SKM-1 (cell line): ENCODE measurements at regions not wholly inside any gene's neighbourhood (a gene's known extent, or its start where the extent isn't known, plus 50 kb on each side); places are given as distances from the start of the nearest gene placed in this dataset.

ENCODE experiments used
- DNase-seq: peaks from one replicate; lab custom pipeline; 2025; ENCODE audit not compliant: unreplicated experiment; lab: John Stamatoyannopoulos, UW

DNA sequence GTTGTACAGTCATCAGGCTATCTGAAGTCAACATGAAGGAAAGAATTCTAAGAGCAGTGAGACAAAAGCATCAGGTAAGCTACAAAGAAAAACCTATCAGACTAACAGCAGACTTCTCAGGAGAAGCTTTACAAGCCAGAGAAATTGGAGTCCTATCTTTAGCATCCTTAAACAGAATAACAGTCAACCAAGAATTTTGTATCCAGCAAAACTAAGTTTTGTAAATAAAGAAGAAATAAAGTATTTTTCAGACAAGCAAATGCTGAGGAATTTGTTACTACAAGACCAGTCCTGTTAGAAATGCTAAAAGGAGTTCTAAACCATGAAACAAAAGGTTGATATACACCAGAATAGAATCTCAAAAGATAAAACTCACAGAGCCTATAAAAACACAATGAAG lies 501.2 kb downstream of the ZNF608 start:
- DNase-seq = no peak

DNA sequence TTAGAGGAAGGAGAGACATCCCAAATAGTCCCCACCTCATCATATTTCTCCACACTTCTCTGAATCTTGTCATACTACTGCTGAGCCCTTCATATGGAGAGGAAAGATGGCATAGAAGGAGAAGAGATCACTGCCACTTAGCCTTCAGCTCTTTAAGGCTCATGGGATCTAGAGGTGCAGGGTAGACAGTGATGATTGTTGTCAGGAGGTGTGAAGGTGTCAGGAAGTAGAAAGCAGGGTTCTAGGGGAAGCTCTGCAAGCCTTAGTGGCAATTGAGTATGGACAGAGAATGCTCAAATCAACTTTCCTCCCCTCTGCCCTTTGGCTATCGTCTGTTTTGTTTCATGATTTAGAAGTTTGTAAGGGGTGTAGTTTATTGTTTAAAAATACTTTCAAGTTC lies 505.7 kb downstream of the ZNF608 start:
- no peak for DNase-seq

DNA sequence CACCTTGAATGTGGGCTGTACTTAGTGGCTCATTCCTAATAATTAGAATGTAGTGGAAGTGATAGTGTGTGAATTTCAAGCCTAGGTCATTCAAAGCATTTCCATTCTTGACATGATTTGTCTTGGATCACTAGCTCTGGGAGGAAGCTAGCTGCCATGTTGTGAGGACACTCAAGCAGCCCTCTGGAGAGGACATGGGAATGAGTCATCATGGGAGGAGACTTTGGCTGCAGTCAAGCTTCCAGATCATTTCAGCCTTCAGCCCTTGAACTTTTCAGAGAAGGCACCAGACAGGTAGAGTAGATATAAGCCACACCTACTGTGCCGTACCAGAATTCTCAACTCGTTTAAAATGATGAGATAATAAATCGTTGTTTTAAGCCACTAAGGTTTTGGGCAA lies 506.9 kb downstream of the ZNF608 start:
- DNase-seq = no peak

DNA sequence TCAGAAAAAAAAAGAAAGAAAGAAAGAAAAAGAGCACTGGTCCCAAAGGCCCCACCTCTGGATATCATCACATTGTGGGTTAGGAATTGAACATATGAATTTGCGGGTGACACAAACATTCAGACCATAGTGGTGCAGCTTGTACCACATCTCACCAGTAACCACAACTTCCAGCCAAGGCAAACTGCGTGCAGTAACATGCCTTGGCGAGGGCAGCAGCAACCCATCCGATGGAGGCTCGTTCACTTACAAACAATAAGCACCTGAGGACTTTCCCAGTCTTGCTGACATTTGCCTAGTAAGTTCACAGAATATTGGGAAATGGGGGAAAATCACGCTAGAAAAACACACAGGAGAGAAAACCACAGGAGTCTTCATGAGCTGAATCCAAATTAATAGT lies 508.1 kb downstream of the ZNF608 start:
- no peak for DNase-seq

DNA sequence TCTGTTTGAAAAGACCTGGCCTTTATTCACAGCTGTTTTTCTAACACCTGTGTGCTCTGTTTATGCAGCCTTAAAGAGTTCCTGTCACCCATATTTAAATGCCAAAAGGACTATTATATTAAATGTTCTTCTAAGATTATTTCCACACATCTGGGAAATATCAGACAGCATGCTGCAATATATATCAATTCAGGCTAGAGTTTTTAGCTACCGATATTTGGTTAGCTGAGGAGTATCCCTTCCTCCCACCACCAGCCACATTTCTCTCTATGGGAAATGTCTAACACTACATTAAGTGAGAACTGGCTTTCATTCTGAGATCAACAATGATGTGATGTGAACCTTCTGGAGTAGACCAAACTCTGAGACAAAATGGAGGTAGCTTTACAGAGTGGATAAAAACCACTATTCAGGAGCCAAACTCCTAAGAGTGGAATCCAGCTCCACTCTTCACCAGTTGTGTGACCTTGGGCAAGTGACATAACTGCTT lies 509.2 kb downstream of the ZNF608 start:
- DNase-seq = no peak

DNA sequence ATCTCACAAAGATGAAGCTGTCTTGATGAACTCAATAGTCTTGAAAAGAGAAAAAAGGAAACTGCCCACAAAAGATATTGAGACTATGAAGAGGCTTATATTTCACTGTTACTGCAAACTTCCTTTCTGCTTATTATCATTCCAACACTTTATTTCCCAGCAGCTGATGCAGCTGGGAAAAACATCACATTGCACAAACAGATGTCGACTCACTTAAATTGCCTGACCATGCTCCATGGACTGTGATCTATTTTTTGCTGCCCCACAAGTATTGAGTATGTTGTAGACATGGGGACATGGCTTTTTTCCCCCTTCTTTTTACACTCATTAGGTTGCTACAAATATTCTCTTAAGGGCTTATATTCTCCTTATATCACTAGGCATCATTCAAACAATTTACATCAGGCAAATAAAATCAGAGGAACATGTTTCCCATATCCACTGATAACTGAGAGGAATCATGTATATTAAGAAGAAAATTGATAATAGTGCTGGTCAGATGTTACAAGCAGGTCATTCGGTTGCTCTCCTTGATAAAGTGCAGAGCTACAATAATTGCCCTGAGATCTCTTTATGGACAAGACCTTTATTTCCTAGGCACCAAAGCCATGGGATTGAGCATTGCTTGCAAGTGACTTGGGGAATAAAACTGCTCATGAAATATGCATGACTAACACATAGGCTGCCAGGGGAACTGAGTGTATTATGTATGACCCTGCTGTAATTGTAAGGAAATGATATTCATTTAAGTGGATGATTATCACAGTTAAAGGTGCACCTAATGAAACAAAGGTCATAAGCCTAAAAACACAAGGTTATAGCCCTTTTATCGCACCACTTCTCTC lies 509.9 kb downstream of the ZNF608 start:
- no peak for DNase-seq

DNA sequence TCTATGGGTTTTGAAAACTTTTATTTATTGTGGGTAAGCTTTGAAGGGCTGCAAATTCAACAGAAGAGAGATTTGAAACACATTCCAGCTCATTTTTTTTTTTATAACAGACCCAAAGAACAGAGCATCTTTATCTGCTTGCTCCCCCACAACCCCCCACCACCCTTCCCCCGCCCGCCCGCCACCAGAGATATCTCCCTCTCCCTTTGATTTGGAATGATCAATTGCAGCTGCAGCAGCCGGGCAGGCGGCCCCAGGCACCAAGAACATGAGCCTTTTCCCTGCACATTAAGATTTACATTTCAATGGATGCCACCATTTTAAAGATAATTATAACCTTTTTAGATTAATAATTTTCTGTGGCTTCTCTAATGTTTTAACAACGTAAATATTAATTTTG lies 510.9 kb downstream of the ZNF608 start:
- DNase-seq = no peak

DNA sequence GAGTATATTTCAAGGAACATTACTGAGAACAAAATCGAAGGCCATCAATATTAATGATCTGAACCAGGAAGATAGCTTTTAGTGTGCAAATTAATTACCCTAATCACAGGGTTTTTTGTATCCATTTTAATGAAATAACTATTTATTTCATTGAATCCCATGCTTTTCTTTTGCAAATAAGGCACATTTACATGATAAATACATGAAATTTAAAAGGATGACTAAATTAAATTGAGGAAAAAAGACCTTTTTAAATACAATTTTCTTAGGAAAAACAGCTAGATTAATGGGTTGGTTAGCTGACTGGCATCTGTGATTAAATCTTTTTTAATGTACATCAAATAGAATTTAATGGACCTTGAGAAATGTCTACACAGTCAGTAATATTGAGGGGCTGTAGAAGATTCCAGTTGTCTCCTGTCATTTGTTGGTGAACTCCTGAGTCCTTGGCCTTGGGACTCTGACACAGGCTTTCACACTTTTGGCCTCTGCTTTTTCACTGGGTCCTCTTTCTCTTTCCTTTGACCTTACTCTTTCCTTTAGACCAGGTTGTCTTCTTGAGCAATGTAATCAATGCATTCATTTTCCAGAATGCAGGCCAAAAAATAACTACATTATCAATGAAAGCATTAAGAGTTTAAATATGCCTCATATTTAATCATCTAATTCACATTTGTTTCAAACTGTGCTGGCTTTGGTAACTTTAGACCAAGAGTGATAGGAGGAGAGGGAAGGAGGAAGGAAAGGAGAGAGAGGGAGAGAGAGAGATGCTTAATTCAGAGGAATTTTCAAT lies 511.5 kb downstream of the ZNF608 start:
- no peak for DNase-seq

DNA sequence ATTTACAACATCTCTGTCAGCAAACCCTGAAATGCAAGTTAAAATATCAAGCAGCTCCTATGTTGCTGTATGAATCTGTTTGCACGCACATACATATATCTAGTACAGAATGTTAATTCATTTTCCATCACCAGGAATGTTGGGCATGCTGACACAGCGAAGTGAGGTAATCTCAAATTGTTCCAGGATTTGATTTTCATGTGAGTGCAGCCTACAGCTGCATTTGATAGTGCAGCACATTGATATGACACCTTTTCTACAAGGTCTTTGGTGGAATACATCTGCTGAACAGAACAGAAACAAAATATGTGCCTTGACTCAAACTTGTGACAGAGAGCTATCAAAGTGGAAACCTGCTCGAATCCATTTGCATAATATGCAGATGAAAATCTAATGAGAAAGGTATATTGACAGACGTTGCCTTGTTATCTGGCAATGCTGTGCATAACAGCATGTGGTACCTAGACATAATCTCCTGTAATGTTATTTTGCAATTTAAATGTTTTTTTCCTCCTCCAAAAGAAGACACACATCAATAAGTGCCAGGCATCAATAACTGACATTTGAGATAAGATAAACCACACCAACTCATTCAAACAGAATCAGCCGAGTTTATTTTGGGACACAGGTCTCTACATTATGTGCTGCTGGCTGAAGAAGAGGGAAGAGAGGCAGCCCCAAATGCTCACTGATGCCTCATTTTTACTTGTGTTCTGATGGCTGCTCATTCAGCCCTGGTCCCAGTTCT lies 512.2 kb downstream of the ZNF608 start:
- DNase-seq = no peak

DNA sequence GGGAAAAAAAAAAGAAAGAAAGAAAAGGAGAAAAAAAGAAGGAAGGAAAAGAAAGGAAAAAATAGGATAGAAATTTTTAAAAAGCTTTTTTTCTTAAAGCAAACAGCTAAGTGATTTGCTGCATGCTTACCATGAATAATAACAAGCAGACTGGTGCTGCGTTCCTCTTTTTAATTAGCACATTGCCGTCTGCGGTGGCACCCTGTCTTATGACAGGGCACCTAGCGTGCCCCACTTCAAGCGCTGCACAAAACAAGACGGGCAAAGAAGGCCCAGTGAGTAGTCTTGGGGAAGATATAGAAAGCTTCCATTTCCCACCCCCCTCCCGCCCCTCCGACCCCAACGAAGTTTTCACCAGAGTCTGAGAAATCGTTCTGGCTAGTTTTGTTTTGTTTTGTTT lies 513.9 kb downstream of the ZNF608 start:
- no peak for DNase-seq

DNA sequence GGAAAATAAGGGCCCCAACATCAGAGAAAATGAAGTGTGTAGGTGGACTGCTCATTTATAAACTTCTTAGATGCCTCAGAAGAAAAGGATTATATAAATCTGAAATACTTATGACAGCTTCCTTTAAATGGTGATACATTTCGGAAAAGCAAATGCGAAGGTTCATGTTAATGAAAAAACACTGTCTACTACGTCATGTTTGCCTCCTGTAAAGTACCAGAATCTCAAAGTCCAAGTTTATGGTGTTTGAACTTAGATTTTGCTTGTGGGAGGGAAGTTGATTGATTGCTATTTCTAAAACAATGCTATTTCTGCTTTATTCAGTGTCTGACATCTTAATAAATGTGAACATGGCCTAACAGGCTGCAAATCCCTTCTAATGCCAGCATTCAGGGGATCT lies 514.6 kb downstream of the ZNF608 start:
- no peak for DNase-seq

DNA sequence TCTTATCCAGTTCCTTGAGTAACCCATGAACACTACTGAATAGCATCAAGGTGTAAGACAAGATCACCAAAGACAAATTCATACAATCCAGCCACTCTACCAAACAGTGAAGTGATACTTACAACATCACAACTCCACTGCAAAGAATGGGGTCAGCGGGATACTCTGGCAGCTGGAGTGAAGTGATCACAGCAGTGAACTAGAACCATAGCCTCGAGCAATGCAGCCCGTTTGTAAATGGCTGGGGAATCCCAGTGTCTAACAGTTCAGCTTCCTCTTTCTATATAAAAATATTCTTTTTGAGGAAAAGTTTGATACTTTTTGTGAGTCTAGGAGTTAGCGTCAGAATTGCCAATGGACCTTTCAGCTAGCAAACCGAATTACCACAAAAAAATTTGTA lies 515.2 kb downstream of the ZNF608 start:
- no peak for DNase-seq

DNA sequence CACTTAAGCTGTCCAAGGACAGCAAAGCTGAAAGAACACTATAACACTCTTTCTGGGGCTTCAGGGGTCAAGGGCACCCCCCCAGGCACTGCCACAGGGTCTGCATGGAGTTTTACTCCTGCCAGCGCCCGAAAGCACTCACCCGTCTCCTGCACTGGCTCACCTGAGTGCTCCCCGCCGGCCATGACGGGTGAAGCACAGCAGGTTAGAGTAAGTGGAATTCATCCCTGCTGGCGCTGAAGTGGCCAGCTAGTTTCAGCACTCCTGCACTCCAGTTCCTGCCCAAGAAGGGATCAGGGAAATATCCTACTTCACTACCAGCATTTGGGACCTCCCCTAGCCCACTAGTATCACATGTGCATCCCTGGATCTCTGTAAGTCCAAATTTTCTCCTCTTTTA lies 516.0 kb downstream of the ZNF608 start:
- DNase-seq = no peak

DNA sequence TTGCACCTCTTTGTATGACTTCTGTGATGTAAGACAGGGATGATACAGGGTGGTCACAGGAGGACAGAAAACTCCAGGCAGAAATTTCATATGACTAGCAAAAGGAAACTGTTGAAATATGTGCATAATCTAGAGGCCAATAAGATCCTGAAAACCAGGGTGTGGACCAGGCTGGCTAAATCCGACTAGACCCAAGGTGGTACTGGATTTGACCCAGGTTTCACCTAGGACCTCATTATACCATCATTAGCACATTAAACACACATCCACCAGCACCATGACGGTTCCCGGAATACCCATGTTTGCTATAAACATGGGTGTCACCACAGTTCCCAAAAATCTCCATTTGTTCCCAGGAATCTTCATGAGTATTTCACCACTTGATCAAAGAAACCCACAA lies 517.1 kb downstream of the ZNF608 start:
- DNase-seq = no peak

DNA sequence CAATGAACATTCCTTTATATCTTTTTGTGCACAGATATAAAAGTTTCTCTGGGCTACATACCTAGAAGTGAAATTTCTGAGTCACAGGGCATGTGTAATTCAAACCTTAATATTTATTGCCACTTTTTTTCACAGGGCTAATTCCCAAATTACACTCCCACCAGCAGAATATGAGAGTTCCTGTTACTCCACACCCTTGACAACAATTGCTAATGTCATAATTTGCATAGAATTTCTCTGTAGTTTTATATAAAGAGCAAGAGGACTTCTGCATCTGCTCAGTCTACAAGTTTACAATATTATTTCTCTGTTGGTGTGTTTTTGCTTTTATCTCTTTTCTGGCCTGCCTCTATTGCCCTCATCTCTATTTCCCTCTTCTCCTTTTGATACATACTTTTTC lies 518.5 kb downstream of the ZNF608 start:
- no peak for DNase-seq

DNA sequence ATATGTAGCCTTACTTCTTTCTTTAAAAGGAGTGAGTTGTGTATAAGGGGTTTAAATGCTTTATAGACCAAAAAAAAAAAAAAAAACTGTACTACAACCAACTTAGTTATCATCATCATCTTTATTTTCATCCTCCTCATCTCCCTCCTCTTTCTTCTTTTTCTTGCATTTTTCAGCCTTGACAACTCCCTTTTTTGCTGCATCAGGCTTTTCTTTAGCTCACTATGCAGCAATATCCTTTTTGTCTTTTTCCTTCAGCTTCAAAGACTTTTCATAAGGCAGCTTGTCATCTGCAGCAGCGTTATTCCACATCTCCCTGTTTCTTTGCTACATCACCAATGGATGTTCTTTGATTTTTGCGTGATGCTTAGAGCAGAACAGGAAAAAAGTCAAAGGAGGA lies 526.0 kb downstream of the ZNF608 start:
- DNase-seq = no peak

DNA sequence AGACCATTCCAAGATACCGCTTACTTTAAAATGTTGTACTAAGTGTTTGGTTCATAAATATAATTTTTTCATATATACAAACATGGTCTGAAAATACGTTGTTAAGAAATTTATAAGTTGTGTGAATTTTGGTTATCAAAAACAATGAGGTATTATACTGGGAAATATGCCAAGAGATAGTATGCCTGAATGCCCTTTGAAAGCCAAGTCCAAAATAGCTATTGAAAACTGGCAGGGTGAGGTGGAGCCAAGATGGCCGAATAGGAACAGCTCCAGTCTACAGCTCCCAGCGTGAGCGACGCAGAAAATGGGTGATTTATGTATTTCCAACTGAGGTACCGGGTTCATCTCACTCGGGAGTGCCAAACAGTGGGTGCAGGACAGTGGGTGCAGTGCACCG lies 533.5 kb downstream of the ZNF608 start:
- no peak for DNase-seq

DNA sequence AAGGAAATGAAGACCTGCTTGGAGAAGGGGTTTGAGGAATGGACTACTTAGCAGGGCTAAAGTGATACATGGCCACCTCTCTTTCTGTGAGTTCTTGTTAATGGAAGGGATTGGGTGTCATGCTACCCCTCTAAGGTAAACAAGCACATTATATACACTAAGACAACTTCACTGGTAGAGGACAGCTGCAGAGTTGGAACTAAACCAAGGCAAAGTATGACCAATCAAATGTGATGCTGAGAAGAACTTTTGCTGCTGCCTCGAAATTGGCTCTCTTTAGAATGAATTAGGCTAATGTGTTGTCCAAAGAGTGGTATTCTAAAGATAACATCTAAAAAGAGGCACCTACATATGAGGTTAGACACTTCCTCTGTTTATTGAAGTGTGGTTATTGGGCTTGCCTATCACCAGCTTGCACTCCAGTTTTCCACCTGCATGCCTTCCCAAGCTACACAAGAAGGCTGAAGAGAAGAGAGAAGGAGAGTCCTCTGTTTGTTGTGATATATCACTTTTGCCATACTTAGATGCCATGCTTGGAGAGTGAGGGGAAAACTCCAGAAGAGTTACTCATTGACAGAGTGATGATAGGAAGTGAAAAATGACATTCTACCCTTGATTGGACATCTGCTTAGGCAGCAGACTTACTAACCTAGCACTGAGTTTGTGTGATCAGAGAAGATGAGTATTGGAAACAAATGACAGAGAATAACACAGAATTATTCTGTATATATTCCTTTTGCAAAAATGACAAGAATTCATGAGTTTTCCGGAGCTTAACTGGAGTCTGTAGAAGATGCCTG lies 536.1 kb downstream of the ZNF608 start:
- no peak for DNase-seq

DNA sequence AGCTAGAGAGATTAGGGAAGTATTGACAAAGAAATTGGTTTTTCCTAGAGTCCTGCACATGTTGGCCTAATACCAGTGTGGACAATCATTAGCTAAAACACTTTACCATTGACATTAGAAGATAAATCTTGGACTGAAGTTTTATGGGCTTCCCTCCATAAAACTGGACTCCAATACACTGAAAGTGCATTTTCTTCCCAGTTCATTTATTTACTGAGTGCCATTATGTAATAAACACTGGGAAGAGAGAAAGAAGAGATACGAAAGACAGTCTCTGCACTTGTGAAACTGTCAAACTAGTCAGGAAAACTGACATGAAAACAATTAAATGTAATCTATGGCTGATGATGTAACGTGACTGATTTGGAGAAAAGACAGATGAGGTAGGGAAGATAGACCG lies 539.3 kb downstream of the ZNF608 start:
- no peak for DNase-seq

DNA sequence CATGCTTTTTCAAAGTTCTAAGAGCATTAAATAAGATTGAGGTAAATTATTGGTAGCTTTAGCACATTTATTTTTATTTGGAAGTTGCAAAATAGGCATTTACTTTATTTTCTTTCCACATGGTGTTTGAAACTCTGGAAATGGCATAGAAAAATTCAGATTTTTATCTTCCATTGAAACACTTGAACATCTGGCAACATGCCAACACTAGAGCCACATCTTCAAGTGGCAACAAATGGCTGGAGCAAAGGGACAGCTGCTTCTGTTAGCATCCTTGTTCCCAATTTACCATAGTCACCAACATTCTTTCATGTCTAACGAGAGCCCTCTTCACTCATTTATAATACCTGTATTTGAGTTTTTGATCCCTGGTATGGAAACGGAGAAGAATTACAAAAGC lies 539.9 kb downstream of the ZNF608 start:
- DNase-seq = no peak

DNA sequence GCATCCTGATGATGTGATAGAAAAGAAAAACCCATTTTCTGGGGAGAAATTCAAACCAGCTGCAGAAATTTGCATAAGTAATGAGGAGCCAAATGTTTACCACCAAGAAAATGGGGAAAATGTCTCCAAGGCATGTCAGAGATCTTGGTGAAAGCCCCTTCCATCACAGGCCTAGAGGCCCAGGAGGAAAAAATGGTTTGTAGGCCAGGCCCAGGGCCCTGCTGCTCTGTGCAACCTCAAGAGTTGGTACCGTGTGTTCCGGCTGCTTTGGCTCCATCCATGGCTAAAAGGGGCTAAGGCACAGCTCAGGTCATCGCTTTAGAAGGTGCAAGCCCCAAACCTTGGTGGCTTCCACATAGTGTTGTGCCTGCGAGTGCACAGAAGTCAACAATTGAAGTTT lies 543.1 kb downstream of the ZNF608 start:
- DNase-seq = no peak
